ENCODE measurements at regions not wholly inside any gene's neighbourhood (a gene's known extent, or its start where the extent isn't known, plus 50 kb on each side); places are given as distances from the start of the nearest gene placed in this dataset.

DNA sequence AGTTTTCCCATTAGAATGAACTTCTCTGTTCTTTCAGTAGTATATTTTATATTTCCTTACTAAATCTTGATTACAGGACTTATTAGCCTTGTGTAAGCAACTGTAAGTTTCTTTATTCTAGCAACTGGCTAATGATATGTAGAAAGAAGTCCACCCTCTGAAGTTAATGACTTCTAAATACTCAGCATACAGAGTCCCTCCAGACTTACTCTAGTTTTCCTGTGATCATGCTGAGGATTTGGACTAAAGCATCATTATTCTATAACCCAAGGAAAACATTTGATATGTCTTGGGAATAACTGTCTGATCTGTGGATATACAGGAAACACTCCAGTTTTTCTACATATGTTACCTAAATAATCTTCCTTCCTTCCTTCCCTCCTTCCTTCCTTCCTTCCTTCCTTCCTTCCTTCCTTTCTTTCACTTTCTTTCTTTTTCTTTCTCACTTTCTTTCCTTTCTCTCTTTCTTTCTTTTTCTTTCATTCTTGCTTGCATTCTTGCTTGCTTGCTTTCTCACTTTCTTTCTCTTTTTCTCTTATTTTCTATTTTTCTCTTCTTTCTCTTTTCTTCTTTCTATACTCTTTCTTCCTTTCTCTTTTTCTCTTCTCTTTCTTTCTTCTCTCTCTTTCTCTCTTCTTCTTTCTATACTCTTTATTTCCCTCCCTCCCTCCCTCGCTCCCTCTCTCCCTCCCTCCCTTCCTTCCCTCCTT, 297.6 kb upstream of the MTPN start:
- TF ChIP-seq, protein P1, sequence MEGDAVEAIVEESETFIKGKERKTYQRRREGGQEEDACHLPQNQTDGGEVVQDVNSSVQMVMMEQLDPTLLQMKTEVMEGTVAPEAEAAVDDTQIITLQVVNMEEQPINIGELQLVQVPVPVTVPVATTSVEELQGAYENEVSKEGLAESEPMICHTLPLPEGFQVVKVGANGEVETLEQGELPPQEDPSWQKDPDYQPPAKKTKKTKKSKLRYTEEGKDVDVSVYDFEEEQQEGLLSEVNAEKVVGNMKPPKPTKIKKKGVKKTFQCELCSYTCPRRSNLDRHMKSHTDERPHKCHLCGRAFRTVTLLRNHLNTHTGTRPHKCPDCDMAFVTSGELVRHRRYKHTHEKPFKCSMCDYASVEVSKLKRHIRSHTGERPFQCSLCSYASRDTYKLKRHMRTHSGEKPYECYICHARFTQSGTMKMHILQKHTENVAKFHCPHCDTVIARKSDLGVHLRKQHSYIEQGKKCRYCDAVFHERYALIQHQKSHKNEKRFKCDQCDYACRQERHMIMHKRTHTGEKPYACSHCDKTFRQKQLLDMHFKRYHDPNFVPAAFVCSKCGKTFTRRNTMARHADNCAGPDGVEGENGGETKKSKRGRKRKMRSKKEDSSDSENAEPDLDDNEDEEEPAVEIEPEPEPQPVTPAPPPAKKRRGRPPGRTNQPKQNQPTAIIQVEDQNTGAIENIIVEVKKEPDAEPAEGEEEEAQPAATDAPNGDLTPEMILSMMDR (IDR thresholded peaks at IDR 0.05; ENCODE audit: insufficient read depth, low read depth, low read length), result no peak
- no peak for TF ChIP-seq EZH2 (IDR thresholded peaks at IDR 0.05; ENCODE audit: insufficient read depth, low read length)

DNA sequence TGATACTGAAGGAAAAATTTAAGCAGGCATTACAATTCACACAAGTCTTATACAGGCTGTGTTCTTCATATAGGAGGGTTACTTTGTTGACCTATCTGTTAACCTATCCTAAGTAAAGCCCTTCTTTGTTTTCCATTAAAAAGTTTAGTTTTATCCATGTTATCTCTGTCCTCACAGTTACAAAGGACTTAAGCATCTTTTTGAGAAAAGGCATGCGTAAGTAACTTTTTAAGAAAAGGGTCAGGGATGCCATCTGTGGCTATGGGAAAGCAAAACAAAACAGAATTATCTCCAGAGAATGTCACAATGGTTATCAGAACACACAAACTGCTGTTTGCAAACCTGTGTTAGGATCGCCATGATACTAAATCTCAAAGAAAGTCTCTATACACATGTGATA, 295.8 kb upstream of the MTPN start:
- Mint-ChIP-seq H3K4me1 (ENCODE audit: low read depth, unreplicated experiment) (no peaks in the 10 kb centered on the region), H3K9me3 (ENCODE audit: unreplicated experiment) (peaks cover 4% of the 10 kb centered on the region), H3K27ac (ENCODE audit: unreplicated experiment) (no peak overlapping the region), H3K36me3 (ENCODE audit: low read depth, unreplicated experiment) (no peaks in the 10 kb centered on the region), H3K27me3 (ENCODE audit: low read depth, unreplicated experiment) (no peaks in the 10 kb centered on the region), H3K4me3 (ENCODE audit: unreplicated experiment) (no peak overlapping the region)
- no peaks in the 10 kb centered on the region for H3K36me3 ChIP-seq (ENCODE audit: insufficient read depth, low read length)
- DNase-seq (ENCODE audit: low read depth) (no peak), FAIRE-seq (no peak)
- no peak overlapping the region for H3K4me3 ChIP-seq (ENCODE audit: insufficient read depth, low read depth, low read length)
- no peaks in the 10 kb centered on the region for H3K4me1 ChIP-seq (ENCODE audit: insufficient read depth, low read length)
- H3K9ac ChIP-seq (ENCODE audit: low read length), result no peak overlapping the region
- H3K27me3 ChIP-seq (ENCODE audit: insufficient read depth, low read length), result no peaks in the 10 kb centered on the region
- H3K79me2 ChIP-seq (ENCODE audit: insufficient read depth, low read length), result no peaks in the 10 kb centered on the region
- no peak overlapping the region for H3K27ac ChIP-seq (ENCODE audit: low read depth, low read length)
- TF ChIP-seq EZH2 (IDR thresholded peaks at IDR 0.05; ENCODE audit: insufficient read depth, low read length), result no peak
- TF ChIP-seq, protein P1 (IDR thresholded peaks at IDR 0.05; ENCODE audit: insufficient read depth, low read depth, low read length), result no peak
- H4K20me1 ChIP-seq (ENCODE audit: insufficient read depth, low read length), result no peaks in the 10 kb centered on the region
- no peak overlapping the region for H2AFZ ChIP-seq (ENCODE audit: low read depth, low read length)
- peaks cover under 1% of the 10 kb centered on the region for H3K9me3 ChIP-seq (ENCODE audit: insufficient read depth, low read depth, low read length)
- H3K4me2 ChIP-seq (ENCODE audit: low read length), result no peak overlapping the region

More for the DNA sequence above, 297.6 kb upstream of the MTPN start:
- no peaks in the 10 kb centered on the region for H3K36me3 ChIP-seq (ENCODE audit: insufficient read depth, low read length)
- no peaks in the 10 kb centered on the region for H3K79me2 ChIP-seq (ENCODE audit: insufficient read depth, low read length)
- H3K9ac ChIP-seq (ENCODE audit: low read length), result no peak overlapping the region
- H3K27ac ChIP-seq (ENCODE audit: low read depth, low read length), result no peak overlapping the region
- no peak overlapping the region for H2AFZ ChIP-seq (ENCODE audit: low read depth, low read length)
- H3K4me1 ChIP-seq (ENCODE audit: insufficient read depth, low read length), result no peaks in the 10 kb centered on the region
- no peak overlapping the region for H3K4me3 ChIP-seq (ENCODE audit: insufficient read depth, low read depth, low read length)
- no peak overlapping the region for H3K4me2 ChIP-seq (ENCODE audit: low read length)
- no peaks in the 10 kb centered on the region for H3K9me3 ChIP-seq (ENCODE audit: insufficient read depth, low read depth, low read length)
- Mint-ChIP-seq H3K9me3 (ENCODE audit: unreplicated experiment) (peaks cover 4% of the 10 kb centered on the region), H3K27me3 (ENCODE audit: low read depth, unreplicated experiment) (no peaks in the 10 kb centered on the region), H3K27ac (ENCODE audit: unreplicated experiment) (no peak overlapping the region), H3K4me3 (ENCODE audit: unreplicated experiment) (no peak overlapping the region), H3K36me3 (ENCODE audit: low read depth, unreplicated experiment) (no peaks in the 10 kb centered on the region), H3K4me1 (ENCODE audit: low read depth, unreplicated experiment) (no peaks in the 10 kb centered on the region)
- DNase-seq (ENCODE audit: low read depth) (no peak), FAIRE-seq (no peak)
- H4K20me1 ChIP-seq (ENCODE audit: insufficient read depth, low read length), result no peaks in the 10 kb centered on the region
- no peaks in the 10 kb centered on the region for H3K27me3 ChIP-seq (ENCODE audit: insufficient read depth, low read length)

DNA sequence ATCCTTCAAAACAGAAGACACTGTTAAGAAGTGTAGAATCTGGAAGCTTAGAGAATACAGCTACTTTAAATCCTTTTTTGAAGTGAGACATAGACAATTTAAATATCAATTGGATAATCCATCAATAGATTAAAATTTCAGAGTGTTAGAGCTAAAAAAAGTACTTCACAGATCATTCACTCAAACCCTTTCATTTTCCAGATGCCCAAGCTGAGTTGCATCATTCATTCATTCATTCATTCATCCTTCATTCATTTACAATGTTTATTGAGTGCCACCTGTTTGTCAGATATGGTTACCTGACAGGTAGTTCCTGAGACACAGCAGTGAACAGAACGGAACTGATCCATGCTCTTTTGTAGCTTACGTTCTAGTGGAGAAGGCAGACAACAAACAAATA, 290.7 kb upstream of the MTPN start:
- Histone ChIP-seq H3K4me2 (ENCODE audit: low read length) (no peak overlapping the region), H3K36me3 (ENCODE audit: insufficient read depth, low read length) (no peaks in the 10 kb centered on the region), H2AFZ (ENCODE audit: low read depth, low read length) (no peak overlapping the region), H3K9me3 (ENCODE audit: insufficient read depth, low read depth, low read length) (peaks cover 5% of the 10 kb centered on the region), H3K4me1 (ENCODE audit: insufficient read depth, low read length) (no peaks in the 10 kb centered on the region), H3K9ac (ENCODE audit: low read length) (no peak overlapping the region), H3K79me2 (ENCODE audit: insufficient read depth, low read length) (no peaks in the 10 kb centered on the region), H3K4me3 (ENCODE audit: insufficient read depth, low read depth, low read length) (no peak overlapping the region), H4K20me1 (ENCODE audit: insufficient read depth, low read length) (no peaks in the 10 kb centered on the region), H3K27me3 (ENCODE audit: insufficient read depth, low read length) (no peaks in the 10 kb centered on the region), H3K27ac (ENCODE audit: low read depth, low read length) (no peak overlapping the region)
- TF ChIP-seq EZH2 (IDR thresholded peaks at IDR 0.05; ENCODE audit: insufficient read depth, low read length), result no peak
- TF ChIP-seq, protein P1 (IDR thresholded peaks at IDR 0.05; ENCODE audit: insufficient read depth, low read depth, low read length), result no peak
- Mint-ChIP-seq H3K4me3 (ENCODE audit: unreplicated experiment) (no peak overlapping the region), H3K9me3 (ENCODE audit: unreplicated experiment) (peaks cover 19% of the 10 kb centered on the region), H3K36me3 (ENCODE audit: low read depth, unreplicated experiment) (no peaks in the 10 kb centered on the region), H3K27ac (ENCODE audit: unreplicated experiment) (no peak overlapping the region), H3K4me1 (ENCODE audit: low read depth, unreplicated experiment) (no peaks in the 10 kb centered on the region), H3K27me3 (ENCODE audit: low read depth, unreplicated experiment) (no peaks in the 10 kb centered on the region)
- DNase-seq (ENCODE audit: low read depth) (no peak), FAIRE-seq (no peak)
